A549 (cell line): ENCODE measurements at regions not wholly inside any gene's neighbourhood (a gene's known extent, or its start where the extent isn't known, plus 50 kb on each side); places are given as distances from the start of the nearest gene placed in this dataset.
A peak's percentile ranks its signal among the peaks of the same experiment; 100 is the strongest.

Source experiments
- ATAC-seq, 2 experiments: fragments of 200-7000 bp in 1 of 2; fragments of >200 bp in 1 of 2; cut with Nextera tagmentation in 1 of 2; cut with Tn5 transposase in 1 of 2; 3 replicates each; pipeline versions ENCODE4 v1.8.0 to v1.9.1; 2018 to 2020; ENCODE audit warnings: mild to moderate bottlenecking in 1 of 2, moderate library complexity in 1 of 2
- CTCF ChIA-PET: fragments of 300-600 bp; sonication (Branson Sonifier 250); formaldehyde crosslinking; extraction: SDS; loops from one replicate; lab custom pipeline; 2021; ENCODE audit warnings: antibody characterized with exemption, inconsistent platforms; lab: Yijun Ruan, JAX
- POLR2A ChIA-PET: fragments of 350-600 bp; formaldehyde crosslinking; extraction: SDS; loops from one replicate; lab custom pipeline; 2021; ENCODE audit warnings: antibody characterized with exemption, inconsistent platforms; lab: Yijun Ruan, JAX
- DNase-seq, 2 experiments: peaks; one replicate each; pipeline versions ENCODE4 v3.0.0 to v3.0.0-alpha.2; 2011 to 2016; ENCODE audit warnings: low read depth in 1 of 2, low spot score in 1 of 2
- FAIRE-seq: peaks from 2 replicates; lab custom pipeline; 2011; peaks lifted over from hg19 to GRCh38; lab: Jason Lieb, UNC
- H3K27ac ChIP-seq, 2 experiments: fragments of >200 bp; sonication (Bioruptor Twin); formaldehyde crosslinking; 3 replicates each; pipeline ENCODE4 v1.5.1; 2016 to 2017
- H3K4me1 ChIP-seq: fragments of >200 bp; sonication (Bioruptor Twin); formaldehyde crosslinking; 3 replicates; pipeline ENCODE4 v1.6.1; 2016
- H3K4me2 ChIP-seq: fragments of >200 bp; sonication (Bioruptor Twin); formaldehyde crosslinking; 3 replicates; pipeline ENCODE4 v1.6.1; 2016
- H3K4me3 ChIP-seq: fragments of >200 bp; sonication (Bioruptor Twin); formaldehyde crosslinking; 3 replicates; pipeline ENCODE4 v1.5.1; 2016
- H3K9me3 ChIP-seq: fragments of >200 bp; sonication (Bioruptor Twin); formaldehyde crosslinking; 3 replicates; pipeline ENCODE4 v1.6.1; 2016
- CBX2 ChIP-seq: fragments of 200-600 bp; sonication (generic); IDR thresholded peaks from 2 replicates; pipeline ENCODE4 v1.6.1; 2016; ENCODE audit warnings: low read depth, mild to moderate bottlenecking, borderline replicate concordance
- CBX8 ChIP-seq: fragments of 200-600 bp; sonication (generic); IDR thresholded peaks from 2 replicates; pipeline ENCODE4 v1.6.1; 2016
- CHD4 ChIP-seq: fragments of 200-600 bp; sonication (generic); IDR thresholded peaks from 2 replicates; pipeline ENCODE4 v1.6.1; 2016; ENCODE audit warnings: antibody characterized with exemption, mild to moderate bottlenecking, borderline replicate concordance
- E2F6 ChIP-seq: IDR thresholded peaks from 2 replicates; pipeline ENCODE4 v1.6.1; 2012; ENCODE audit warnings: low read depth, borderline replicate concordance
- EP300 ChIP-seq, 2 experiments: fragments of >200 bp; sonication (Bioruptor Twin); formaldehyde crosslinking; IDR thresholded peaks; 2 replicates in 1 of 2; 3 replicates in 1 of 2; pipeline ENCODE4 v1.6.1; 2016 to 2017
- HES2 ChIP-seq: fragments of >200 bp; sonication (Bioruptor Twin); formaldehyde crosslinking; IDR thresholded peaks from 2 replicates; pipeline ENCODE4 v1.6.1; 2016
- JUN ChIP-seq, 2 experiments: fragments of >200 bp; sonication (Bioruptor Twin); formaldehyde crosslinking; IDR thresholded peaks; 2 replicates in 1 of 2; 3 replicates in 1 of 2; pipeline ENCODE4 v1.6.1; 2016 to 2017
- JUNB ChIP-seq: fragments of >200 bp; sonication (Bioruptor Twin); formaldehyde crosslinking; IDR thresholded peaks from 2 replicates; pipeline ENCODE4 v1.6.1; 2016
- MYC ChIP-seq: IDR thresholded peaks from 2 replicates; pipeline ENCODE4 v1.6.1; 2012; ENCODE audit warnings: mild to moderate bottlenecking, inconsistent platforms, low read length, improper control_type of control experiment, borderline replicate concordance
- NFE2L2 ChIP-seq: fragments of 150-350 bp; conservative IDR thresholded peaks from 2 replicates; pipeline ENCODE4 v1.6.1; 2014; ENCODE audit warnings: low read length
- PBX3 ChIP-seq: IDR thresholded peaks from 2 replicates; pipeline ENCODE4 v1.6.1; 2012
- PHF8 ChIP-seq: fragments of 200-600 bp; sonication (generic); IDR thresholded peaks from 2 replicates; pipeline ENCODE4 v1.6.1; 2016; ENCODE audit warnings: low read depth, mild to moderate bottlenecking, antibody characterized with exemption, moderate library complexity, borderline replicate concordance
- RARB ChIP-seq: fragments of 250-450 bp; sonication (Bioruptor Pico); IDR thresholded peaks from 2 replicates; pipeline ENCODE4 v1.8.0; 2021; ENCODE audit warnings: mild to moderate bottlenecking, moderate library complexity
- RNF2 ChIP-seq: fragments of 200-600 bp; sonication (generic); IDR thresholded peaks from 2 replicates; pipeline ENCODE4 v1.6.1; 2016; ENCODE audit warnings: low read depth, mild to moderate bottlenecking, antibody characterized with exemption, moderate library complexity, borderline replicate concordance
- SMC3 ChIP-seq: fragments of >200 bp; sonication (Bioruptor Twin); formaldehyde crosslinking; IDR thresholded peaks from 3 replicates; pipeline ENCODE4 v1.6.1; 2018; ENCODE audit warnings: inconsistent platforms
- ZC3H11A ChIP-seq: fragments of 450-650 bp; IDR thresholded peaks from 2 replicates; pipeline ENCODE4 v1.6.1; 2014; ENCODE audit warnings: antibody characterized with exemption, mild to moderate bottlenecking
- ZNF302 ChIP-seq: fragments of 250-450 bp; sonication (Bioruptor Pico); IDR thresholded peaks from 2 replicates; pipeline ENCODE4 v1.9.0; 2021; ENCODE audit warnings: inconsistent platforms, mild to moderate bottlenecking, moderate library complexity
- ZSCAN20 ChIP-seq: fragments of 250-450 bp; sonication (Bioruptor Pico); IDR thresholded peaks from 2 replicates; pipeline ENCODE4 v1.8.0; 2022; ENCODE audit warnings: mild to moderate bottlenecking, moderate library complexity
- WGBS: methylation state at CpG from one replicate; pipeline ENCODE4 v1.1.6; 2017; ENCODE audit errors: missing lambda C conversion rate; 5-methylcytosine and 5-hydroxymethylcytosine counted together
- TF ChIP-seq, protein P1 (sequence below): fragments of 450-650 bp; IDR thresholded peaks from 2 replicates; pipeline ENCODE4 v1.6.1; 2014; ENCODE audit warnings: antibody characterized with exemption
- TF ChIP-seq, protein P2 (sequence below): IDR thresholded peaks from 2 replicates; pipeline ENCODE4 v1.6.1; 2012
- TF ChIP-seq, protein P3 (sequence below): fragments of >200 bp; sonication (Bioruptor Twin); formaldehyde crosslinking; IDR thresholded peaks from 3 replicates; pipeline ENCODE4 v1.5.1; 2016

GRCh38 chr1:58345215-58346035, 201.1 kb downstream of the OMA1 start:
- no peak for FAIRE-seq
- Histone ChIP-seq H3K4me3 (no peak overlapping the region), H3K9me3 (no peaks in the 10 kb centered on the region)
- TF ChIP-seq PBX3 (no peak), EP300 (IDR thresholded peaks at IDR 0.05) (no peak), NFE2L2 (0 out of 2 replicates have a peak, but pooled peaks have one; percentile 18), CBX2 (no peak), MYC (no peak), JUN (IDR thresholded peaks at IDR 0.05) (no peak), JUNB (no peak)
- TF ChIP-seq, all 56 proteins: peak for 1
- WGBS: 3% methylated on average over 5 of the region's 5 CpGs
- no peaks in the 10 kb centered on the region for H3K4me1 ChIP-seq
- ChIA-PET CTCF (no interaction called here), POLR2A (no interaction called here)
- no peak overlapping the region for H3K4me2 ChIP-seq
- DNase-seq (no peak), ATAC-seq (no peak)
- no peak overlapping the region for H3K27ac ChIP-seq

DNA sequence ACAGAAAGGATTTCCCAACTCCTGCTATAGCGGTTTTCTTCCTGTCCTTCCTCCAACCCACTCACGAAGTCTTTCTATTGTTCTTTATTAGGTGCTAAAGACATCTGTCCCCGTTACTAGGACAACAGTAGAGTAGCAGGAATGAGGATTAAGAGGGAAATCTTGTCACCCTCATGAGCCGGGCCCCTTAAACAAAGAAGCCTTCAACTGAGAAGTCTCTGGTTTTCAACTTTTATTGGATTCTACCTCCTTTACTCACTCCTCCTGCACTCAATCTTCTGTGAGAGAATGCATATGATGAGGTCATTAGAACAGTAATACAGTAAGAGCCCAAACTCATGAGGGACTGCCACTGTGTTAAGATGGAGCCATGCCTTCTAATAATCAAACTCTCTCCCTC, 206.3 kb downstream of the OMA1 start:
- CTCF ChIA-PET: no interaction called here
- DNase-seq (no peak), ATAC-seq (no peak), FAIRE-seq (no peak)
- H3K4me2 ChIP-seq: no peak overlapping the region
- 22% methylated on average over 4 of the region's 4 CpGs for WGBS
- POLR2A ChIA-PET: no interaction called here
- no peak overlapping the region for H3K4me3 ChIP-seq
- no peak overlapping the region for H3K27ac ChIP-seq
- no peaks in the 10 kb centered on the region for H3K9me3 ChIP-seq
- H3K4me1 ChIP-seq: no peaks in the 10 kb centered on the region
- TF ChIP-seq HES2: no peak
- no peak for TF ChIP-seq ZC3H11A
- TF ChIP-seq CBX8: no peak
- TF ChIP-seq ZSCAN20 (CRISPR knock-in tag): no peak
- TF ChIP-seq RARB (CRISPR knock-in tag): no peak
- TF ChIP-seq NFE2L2: no peak
- no peak for TF ChIP-seq RNF2
- no peak for TF ChIP-seq ZNF302 (CRISPR knock-in tag)
- TF ChIP-seq, protein P1, sequence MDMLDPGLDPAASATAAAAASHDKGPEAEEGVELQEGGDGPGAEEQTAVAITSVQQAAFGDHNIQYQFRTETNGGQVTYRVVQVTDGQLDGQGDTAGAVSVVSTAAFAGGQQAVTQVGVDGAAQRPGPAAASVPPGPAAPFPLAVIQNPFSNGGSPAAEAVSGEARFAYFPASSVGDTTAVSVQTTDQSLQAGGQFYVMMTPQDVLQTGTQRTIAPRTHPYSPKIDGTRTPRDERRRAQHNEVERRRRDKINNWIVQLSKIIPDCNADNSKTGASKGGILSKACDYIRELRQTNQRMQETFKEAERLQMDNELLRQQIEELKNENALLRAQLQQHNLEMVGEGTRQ: no peak
- TF ChIP-seq, protein P2, sequence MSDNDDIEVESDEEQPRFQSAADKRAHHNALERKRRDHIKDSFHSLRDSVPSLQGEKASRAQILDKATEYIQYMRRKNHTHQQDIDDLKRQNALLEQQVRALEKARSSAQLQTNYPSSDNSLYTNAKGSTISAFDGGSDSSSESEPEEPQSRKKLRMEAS: no peak
- no peak for TF ChIP-seq SMC3
- TF ChIP-seq CHD4: no peak
- TF ChIP-seq JUN (IDR thresholded peaks at IDR 0.05): no peak
- TF ChIP-seq, protein P3, sequence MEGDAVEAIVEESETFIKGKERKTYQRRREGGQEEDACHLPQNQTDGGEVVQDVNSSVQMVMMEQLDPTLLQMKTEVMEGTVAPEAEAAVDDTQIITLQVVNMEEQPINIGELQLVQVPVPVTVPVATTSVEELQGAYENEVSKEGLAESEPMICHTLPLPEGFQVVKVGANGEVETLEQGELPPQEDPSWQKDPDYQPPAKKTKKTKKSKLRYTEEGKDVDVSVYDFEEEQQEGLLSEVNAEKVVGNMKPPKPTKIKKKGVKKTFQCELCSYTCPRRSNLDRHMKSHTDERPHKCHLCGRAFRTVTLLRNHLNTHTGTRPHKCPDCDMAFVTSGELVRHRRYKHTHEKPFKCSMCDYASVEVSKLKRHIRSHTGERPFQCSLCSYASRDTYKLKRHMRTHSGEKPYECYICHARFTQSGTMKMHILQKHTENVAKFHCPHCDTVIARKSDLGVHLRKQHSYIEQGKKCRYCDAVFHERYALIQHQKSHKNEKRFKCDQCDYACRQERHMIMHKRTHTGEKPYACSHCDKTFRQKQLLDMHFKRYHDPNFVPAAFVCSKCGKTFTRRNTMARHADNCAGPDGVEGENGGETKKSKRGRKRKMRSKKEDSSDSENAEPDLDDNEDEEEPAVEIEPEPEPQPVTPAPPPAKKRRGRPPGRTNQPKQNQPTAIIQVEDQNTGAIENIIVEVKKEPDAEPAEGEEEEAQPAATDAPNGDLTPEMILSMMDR: no peak
- no peak for TF ChIP-seq E2F6
- no peak for TF ChIP-seq PHF8
- TF ChIP-seq, all 56 proteins: peak for 0
